ENCODE measurements at regions not wholly inside any gene's neighbourhood (a gene's known extent, or its start where the extent isn't known, plus 50 kb on each side); places are given as distances from the start of the nearest gene placed in this dataset.

GRCh38 chr2:77831471-77831870 is 309.3 kb upstream of the LRRTM4 start:
- no peak for DNase-seq
- Histone ChIP-seq H3K4me3 (no peak overlapping the region), H3K36me3 (no peaks in the 10 kb centered on the region), H3K4me1 (no peaks in the 10 kb centered on the region), H3K27me3 (no peaks in the 10 kb centered on the region), H3K9me3 (peaks cover 0 to 15% (median 0%) of the 10 kb centered on the region in 4 donors), H3K27ac (no peak overlapping the region)
- 83 to 86% methylated on average over 1 of the region's 1 CpG for WGBS, 2 donors
- TF ChIP-seq POLR2AphosphoS5 (IDR thresholded peaks at IDR 0.05) (no peak), POLR2A (IDR thresholded peaks at IDR 0.05) (no peak), CTCF (IDR thresholded peaks at IDR 0.05) (no peak), EP300 (IDR thresholded peaks at IDR 0.05) (no peak)
- intact Hi-C loops (cut with DNase I): no loop called here

GRCh38 chr2:77831898-77832297 is 309.7 kb upstream of the LRRTM4 start:
- DNase-seq: no peak
- TF ChIP-seq EP300 (IDR thresholded peaks at IDR 0.05) (no peak), POLR2AphosphoS5 (IDR thresholded peaks at IDR 0.05) (no peak), CTCF (IDR thresholded peaks at IDR 0.05) (no peak), POLR2A (IDR thresholded peaks at IDR 0.05) (no peak)
- H3K4me3 ChIP-seq: no peak overlapping the region
- no peaks in the 10 kb centered on the region for H3K36me3 ChIP-seq
- H3K4me1 ChIP-seq: no peaks in the 10 kb centered on the region
- WGBS, 2 donors: 69 to 81% methylated on average over 1 of the region's 1 CpG
- H3K27ac ChIP-seq: no peak overlapping the region
- intact Hi-C loops (cut with DNase I): no loop called here
- peaks cover 0 to 15% (median 0%) of the 10 kb centered on the region in 4 donors for H3K9me3 ChIP-seq
- no peaks in the 10 kb centered on the region for H3K27me3 ChIP-seq

GRCh38 chr2:77834360-77835002 is 312.3 kb upstream of the LRRTM4 start:
- H3K4me3 ChIP-seq: no peak overlapping the region
- H3K4me1 ChIP-seq: no peaks in the 10 kb centered on the region
- intact Hi-C loops (cut with DNase I): no loop called here

GRCh38 chr2:77838441-77838840 is 316.3 kb upstream of the LRRTM4 start:
- intact Hi-C loops (cut with DNase I): no loop called here
- DNase-seq: no peak

More at GRCh38 chr2:77834360-77835002, 312.3 kb upstream of the LRRTM4 start:
- WGBS, 2 donors: 81 to 88% methylated on average over 3 of the region's 3 CpGs
- H3K9me3 ChIP-seq: peaks cover 0 to 15% (median 0%) of the 10 kb centered on the region in 4 donors
- no peaks in the 10 kb centered on the region for H3K36me3 ChIP-seq
- H3K27me3 ChIP-seq: no peaks in the 10 kb centered on the region
- no peak for TF ChIP-seq POLR2A (IDR thresholded peaks at IDR 0.05)
- no peak for TF ChIP-seq POLR2AphosphoS5 (IDR thresholded peaks at IDR 0.05)
- no peak for TF ChIP-seq CTCF (IDR thresholded peaks at IDR 0.05)
- no peak for TF ChIP-seq EP300 (IDR thresholded peaks at IDR 0.05)
- no peak overlapping the region for H3K27ac ChIP-seq
- DNase-seq: no peak

More at GRCh38 chr2:77838441-77838840, 316.3 kb upstream of the LRRTM4 start:
- H3K4me3 ChIP-seq: no peak overlapping the region
- no peaks in the 10 kb centered on the region for H3K27me3 ChIP-seq
- no peaks in the 10 kb centered on the region for H3K36me3 ChIP-seq
- no peaks in the 10 kb centered on the region for H3K4me1 ChIP-seq
- no peak for TF ChIP-seq POLR2AphosphoS5 (IDR thresholded peaks at IDR 0.05)
- no peak for TF ChIP-seq CTCF (IDR thresholded peaks at IDR 0.05)
- TF ChIP-seq POLR2A (IDR thresholded peaks at IDR 0.05): no peak
- no peak for TF ChIP-seq EP300 (IDR thresholded peaks at IDR 0.05)
- H3K27ac ChIP-seq: no peak overlapping the region
- H3K9me3 ChIP-seq: peaks cover 0 to 10% (median 0%) of the 10 kb centered on the region in 4 donors

Data from sigmoid colon (tissue), 6 donors.